Mesenchymal stem cell (in vitro differentiated cells and primary cell): ENCODE measurements at regions not wholly inside any gene's neighbourhood (a gene's known extent, or its start where the extent isn't known, plus 50 kb on each side); places are given as distances from the start of the nearest gene placed in this dataset.

Experiments
- DNase-seq: peaks from one replicate; pipeline ENCODE4 v3.0.0-alpha.2; 2013
- H2AFZ ChIP-seq: one replicate; pipeline ENCODE4 v1.6.1; 2013; ENCODE audit warnings: low read depth, mild to moderate bottlenecking, control low read depth, inconsistent platforms, low read length, moderate library complexity
- H2AK5ac ChIP-seq: 2 replicates; pipeline ENCODE4 v1.6.1; 2013; ENCODE audit warnings: low read length, moderate library complexity, mild to moderate bottlenecking, inconsistent platforms; ENCODE audit not compliant: severe bottlenecking
- H2BK120ac ChIP-seq: one replicate; pipeline ENCODE4 v1.6.1; 2013; ENCODE audit warnings: low read depth, mild to moderate bottlenecking, inconsistent platforms, low read length, moderate library complexity
- H2BK12ac ChIP-seq, 2 experiments: one replicate each; pipeline ENCODE4 v1.6.1; 2013; ENCODE audit warnings: inconsistent platforms in 2 of 2, low read length in 2 of 2, mild to moderate bottlenecking in 2 of 2, moderate library complexity in 2 of 2, control low read depth in 1 of 2
- H2BK15ac ChIP-seq: one replicate; pipeline ENCODE4 v1.6.1; 2013; ENCODE audit warnings: mild to moderate bottlenecking, low read depth, inconsistent platforms; ENCODE audit not compliant: poor library complexity, severe bottlenecking
- H2BK5ac ChIP-seq: 2 replicates; pipeline ENCODE4 v1.6.1; 2013; ENCODE audit warnings: low read depth, mild to moderate bottlenecking, low read length, control low read depth, inconsistent platforms; ENCODE audit not compliant: poor library complexity, severe bottlenecking
- H3K14ac ChIP-seq, 2 experiments: one replicate each; pipeline ENCODE4 v1.6.1; 2013; ENCODE audit warnings: inconsistent platforms in 2 of 2, low read length in 2 of 2, control low read depth in 1 of 2, mild to moderate bottlenecking in 1 of 2, moderate library complexity in 1 of 2
- H3K18ac ChIP-seq, 2 experiments: one replicate each; pipeline ENCODE4 v1.6.1; 2013; ENCODE audit warnings: inconsistent platforms in 2 of 2, low read length in 2 of 2, control low read depth in 1 of 2, low read depth in 1 of 2, mild to moderate bottlenecking in 1 of 2
- H3K23ac ChIP-seq, 2 experiments: one replicate each; pipeline ENCODE4 v1.6.1; 2013; ENCODE audit warnings: inconsistent platforms in 2 of 2, low read length in 2 of 2, mild to moderate bottlenecking in 2 of 2, moderate library complexity in 2 of 2, control low read depth in 1 of 2
- H3K27ac ChIP-seq: 2 replicates; pipeline ENCODE4 v1.5.1; 2013; ENCODE audit warnings: mild to moderate bottlenecking, moderate library complexity, low read length, control low read depth, inconsistent platforms; ENCODE audit not compliant: poor library complexity, severe bottlenecking
- H3K27me3 ChIP-seq, 2 experiments: 2 replicates each; pipeline versions ENCODE4 v1.6.1 to v1.7.0; 2013; ENCODE audit warnings: low read length in 2 of 2, mild to moderate bottlenecking in 2 of 2, moderate library complexity in 2 of 2, control low read depth in 1 of 2, inconsistent platforms in 1 of 2; ENCODE audit not compliant: control insufficient read depth in 1 of 2, insufficient read depth in 1 of 2
- H3K36me3 ChIP-seq, 2 experiments: 2 replicates each; pipeline versions ENCODE4 v1.6.1 to v1.7.0; 2013; ENCODE audit warnings: low read length in 2 of 2, control low read depth in 1 of 2, inconsistent platforms in 1 of 2, low read depth in 1 of 2, mild to moderate bottlenecking in 1 of 2; ENCODE audit not compliant: insufficient read depth in 2 of 2, control insufficient read depth in 1 of 2
- H3K4ac ChIP-seq, 2 experiments: one replicate each; pipeline ENCODE4 v1.6.1; 2013; ENCODE audit warnings: inconsistent platforms in 2 of 2, low read length in 2 of 2, mild to moderate bottlenecking in 2 of 2, moderate library complexity in 2 of 2, control low read depth in 1 of 2, low read depth in 1 of 2
- H3K4me1 ChIP-seq: 2 replicates; pipeline ENCODE4 v1.6.1; 2013; ENCODE audit warnings: low read depth, low read length, control low read depth; ENCODE audit not compliant: control insufficient read depth, insufficient read depth
- H3K4me2 ChIP-seq: 2 replicates; pipeline ENCODE4 v1.6.1; 2013; ENCODE audit warnings: low read length, mild to moderate bottlenecking, inconsistent platforms; ENCODE audit not compliant: poor library complexity, severe bottlenecking
- H3K4me3 ChIP-seq, 2 experiments: 2 replicates each; pipeline versions ENCODE4 v1.5.1 to v1.7.0; 2013; ENCODE audit warnings: low read length in 2 of 2, mild to moderate bottlenecking in 2 of 2, control low read depth in 1 of 2, low read depth in 1 of 2; ENCODE audit not compliant: insufficient read depth in 1 of 2
- H3K79me1 ChIP-seq: replicated peaks from 2 replicates; pipeline ENCODE4 v1.6.1; 2013; ENCODE audit warnings: mild to moderate bottlenecking, control low read depth, low read length, inconsistent platforms; ENCODE audit not compliant: poor library complexity, severe bottlenecking
- H3K9ac ChIP-seq: 2 replicates; pipeline ENCODE4 v1.7.0; 2013; ENCODE audit warnings: mild to moderate bottlenecking, low read length, moderate library complexity
- H3K9me3 ChIP-seq: 2 replicates; pipeline ENCODE4 v1.7.0; 2013; ENCODE audit warnings: mild to moderate bottlenecking, low read length; ENCODE audit not compliant: control insufficient read depth
- H4K8ac ChIP-seq: one replicate; pipeline ENCODE4 v1.6.1; 2013; ENCODE audit warnings: inconsistent platforms, mild to moderate bottlenecking, low read length, moderate library complexity
- H4K91ac ChIP-seq: one replicate; pipeline ENCODE4 v1.6.1; 2013; ENCODE audit warnings: mild to moderate bottlenecking, low read length, inconsistent platforms
- whole genome bisulfite sequencing: methylation state at CpG from one replicate; pipeline ENCODE4 v1.1.7; 2013; ENCODE audit warnings: mixed read lengths; 5-methylcytosine and 5-hydroxymethylcytosine counted together

GRCh38 chr16:27725236-27726000 lies 175.5 kb downstream of the KATNIP start:
- H2BK5ac ChIP-seq: no peak overlapping the region
- peaks cover 16% of the 10 kb centered on the region for H3K4me1 ChIP-seq
- 96% methylated on average over 13 of the region's 15 CpGs for WGBS
- DNase-seq: no peak
- no peak overlapping the region for H3K4me2 ChIP-seq
- H3K79me1 ChIP-seq: no peaks in the 10 kb centered on the region
- H3K36me3 ChIP-seq: peaks cover 48 to 58% of the 10 kb centered on the region in 2 experiments
- H3K23ac ChIP-seq: no peak overlapping the region
- no peak overlapping the region for H4K8ac ChIP-seq
- H3K27ac ChIP-seq: no peak overlapping the region
- no peak overlapping the region for H2BK15ac ChIP-seq
- no peak overlapping the region for H3K9ac ChIP-seq
- H3K4me3 ChIP-seq: no peak overlapping the region
- no peaks in the 10 kb centered on the region for H3K9me3 ChIP-seq
- no peaks in the 10 kb centered on the region for H3K27me3 ChIP-seq
- H3K18ac ChIP-seq: no peak overlapping the region
- H2BK12ac ChIP-seq: no peak overlapping the region
- no peak overlapping the region for H3K4ac ChIP-seq
- H2AK5ac ChIP-seq: no peak overlapping the region
- H3K14ac ChIP-seq: no peak overlapping the region
- no peak overlapping the region for H4K91ac ChIP-seq
- no peak overlapping the region for H2BK120ac ChIP-seq
- H2AFZ ChIP-seq: no peak overlapping the region

GRCh38 chr16:27726621-27727261 lies 176.8 kb downstream of the KATNIP start:
- 86% methylated on average over 11 of the region's 11 CpGs for WGBS

GRCh38 chr16:27727941-27728340 lies 178.0 kb downstream of the KATNIP start:
- no peak overlapping the region for H2BK15ac ChIP-seq
- H2BK120ac ChIP-seq: no peak overlapping the region
- H3K27ac ChIP-seq: no peak overlapping the region
- H3K9ac ChIP-seq: no peak overlapping the region
- H2AFZ ChIP-seq: no peak overlapping the region
- no peak overlapping the region for H3K23ac ChIP-seq
- no peak for DNase-seq
- no peak overlapping the region for H3K4me3 ChIP-seq
- no peaks in the 10 kb centered on the region for H3K9me3 ChIP-seq
- no peak overlapping the region for H4K8ac ChIP-seq
- no peaks in the 10 kb centered on the region for H3K79me1 ChIP-seq
- H3K36me3 ChIP-seq: peaks cover 48 to 50% of the 10 kb centered on the region in 2 experiments
- H2AK5ac ChIP-seq: no peak overlapping the region
- no peak overlapping the region for H4K91ac ChIP-seq
- no peak overlapping the region for H3K14ac ChIP-seq
- WGBS: 97% methylated on average over 6 of the region's 6 CpGs
- no peak overlapping the region for H3K18ac ChIP-seq
- H3K4me2 ChIP-seq: no peak overlapping the region
- no peak overlapping the region for H2BK5ac ChIP-seq
- no peak overlapping the region for H2BK12ac ChIP-seq
- H3K4me1 ChIP-seq: peaks cover 16% of the 10 kb centered on the region
- H3K27me3 ChIP-seq: no peaks in the 10 kb centered on the region
- no peak overlapping the region for H3K4ac ChIP-seq

More at GRCh38 chr16:27726621-27727261, 176.8 kb downstream of the KATNIP start:
- Histone ChIP-seq H3K23ac (no peak overlapping the region), H4K91ac (no peak overlapping the region), H3K4ac (no peak overlapping the region), H3K14ac (peak overlapping the region in 1 of 2 experiments; percentile 19), H3K36me3 (peaks cover 52 to 53% of the 10 kb centered on the region in 2 experiments), H3K27ac (no peak overlapping the region), H2AFZ (no peak overlapping the region), H2AK5ac (no peak overlapping the region), H2BK15ac (no peak overlapping the region), H2BK5ac (no peak overlapping the region), H3K79me1 (no peaks in the 10 kb centered on the region), H3K27me3 (no peaks in the 10 kb centered on the region), H3K9ac (no peak overlapping the region), H3K4me1 (peaks cover 16% of the 10 kb centered on the region), H3K9me3 (no peaks in the 10 kb centered on the region), H3K4me2 (no peak overlapping the region), H3K4me3 (no peak overlapping the region), H4K8ac (no peak overlapping the region), H2BK12ac (no peak overlapping the region), H2BK120ac (no peak overlapping the region), H3K18ac (no peak overlapping the region)
- DNase-seq: no peak

- H2BK120ac ChIP-seq: no peak overlapping the region
- H3K18ac ChIP-seq: no peak overlapping the region
- H3K23ac ChIP-seq: no peak overlapping the region
- no peak overlapping the region for H3K4me2 ChIP-seq
- no peaks in the 10 kb centered on the region for H3K9me3 ChIP-seq
- H3K27me3 ChIP-seq: no peaks in the 10 kb centered on the region
- peaks cover 40 to 45% of the 10 kb centered on the region in 2 experiments for H3K36me3 ChIP-seq
- no peak overlapping the region for H2BK12ac ChIP-seq
- no peak overlapping the region for H3K27ac ChIP-seq
- no peak overlapping the region for H3K14ac ChIP-seq
- no peak overlapping the region for H4K91ac ChIP-seq
- H2AFZ ChIP-seq: no peak overlapping the region
- H2BK5ac ChIP-seq: no peak overlapping the region
- H3K4ac ChIP-seq: no peak overlapping the region
- DNase-seq: no peak
- H3K4me1 ChIP-seq: peaks cover 14% of the 10 kb centered on the region
- H4K8ac ChIP-seq: no peak overlapping the region
- no peak overlapping the region for H2BK15ac ChIP-seq
- WGBS: 97% methylated on average over 3 of the region's 3 CpGs
- no peaks in the 10 kb centered on the region for H3K79me1 ChIP-seq
- no peak overlapping the region for H3K4me3 ChIP-seq
- no peak overlapping the region for H3K9ac ChIP-seq
- no peak overlapping the region for H2AK5ac ChIP-seq
Measured at GRCh38 chr16:27728691-27729090, 178.7 kb downstream of the KATNIP start.
